Liver (tissue), 7 donors: ENCODE measurements at regions not wholly inside any gene's neighbourhood (a gene's known extent, or its start where the extent isn't known, plus 50 kb on each side); places are given as distances from the start of the nearest gene placed in this dataset.
"Not testable (repeated sequence)": the region's sequence is repeated elsewhere in the genome, so short reads cannot be mapped to it uniquely, and the experiment has no call there.

Experiments
- DNase-seq: peaks from one replicate; pipeline ENCODE4 v3.0.0-alpha.2; 2017; ENCODE audit warnings: low spot score
- H3K27ac ChIP-seq, 2 donors: one replicate each; pipeline ENCODE4 v1.7.0; 2013; ENCODE audit warnings: inconsistent platforms in 2 of 2, low read length in 2 of 2, control low read depth in 1 of 2, low read depth in 1 of 2, mild to moderate bottlenecking in 1 of 2
- H3K27me3 ChIP-seq, 4 donors: one replicate each; pipeline versions ENCODE4 v1.6.1 to v1.7.0; 2013; ENCODE audit warnings: low read length in 3 of 4, inconsistent platforms in 1 of 4, mild to moderate bottlenecking in 1 of 4, moderate library complexity in 1 of 4; ENCODE audit not compliant: control insufficient read depth in 4 of 4, insufficient read depth in 4 of 4
- H3K36me3 ChIP-seq, 4 donors: one replicate each; pipeline versions ENCODE4 v1.6.1 to v1.7.0; 2013; ENCODE audit warnings: low read length in 3 of 4, mild to moderate bottlenecking in 3 of 4, low read depth in 1 of 4, moderate library complexity in 1 of 4; ENCODE audit not compliant: control insufficient read depth in 4 of 4, insufficient read depth in 3 of 4
- H3K4me1 ChIP-seq, 4 donors: one replicate each; pipeline versions ENCODE4 v1.6.1 to v1.7.0; 2013; ENCODE audit warnings: low read length in 3 of 4, mild to moderate bottlenecking in 3 of 4, moderate library complexity in 1 of 4; ENCODE audit not compliant: control insufficient read depth in 4 of 4, insufficient read depth in 4 of 4
- H3K4me3 ChIP-seq, 3 donors: one replicate each; pipeline versions ENCODE4 v1.6.1 to v1.7.0; 2013; ENCODE audit warnings: low read length in 3 of 3, control low read depth in 1 of 3, low read depth in 1 of 3, mild to moderate bottlenecking in 1 of 3
- H3K9ac ChIP-seq, 2 donors: one replicate each; pipeline ENCODE4 v1.7.0; 2013; ENCODE audit warnings: low read length in 2 of 2, mild to moderate bottlenecking in 2 of 2, moderate library complexity in 2 of 2, control low read depth in 1 of 2, low read depth in 1 of 2
- H3K9me3 ChIP-seq, 4 donors: one replicate each; pipeline versions ENCODE4 v1.6.1 to v1.7.0; 2013; ENCODE audit warnings: low read length in 3 of 4; ENCODE audit not compliant: control insufficient read depth in 4 of 4
- ATF3 ChIP-seq: IDR thresholded peaks from 2 replicates; pipeline ENCODE4 v1.6.1; 2016; ENCODE audit warnings: antibody characterized with exemption
- FOXA1 ChIP-seq: IDR thresholded peaks from 2 replicates; pipeline ENCODE4 v1.6.1; 2016; ENCODE audit warnings: antibody characterized with exemption
- GABPA ChIP-seq, 2 donors: IDR thresholded peaks in 1 of 2; conservative IDR thresholded peaks in 1 of 2; 2 replicates each; pipeline ENCODE4 v1.6.1; 2016; ENCODE audit warnings: antibody characterized with exemption in 2 of 2, mild to moderate bottlenecking in 1 of 2, moderate library complexity in 1 of 2
- HNF4G ChIP-seq: IDR thresholded peaks from 2 replicates; pipeline ENCODE4 v1.6.1; 2016; ENCODE audit warnings: antibody characterized with exemption
- JUND ChIP-seq, 2 donors: IDR thresholded peaks; 2 replicates each; pipeline ENCODE4 v1.6.1; 2016; ENCODE audit warnings: antibody characterized with exemption in 2 of 2
- MAX ChIP-seq: IDR thresholded peaks from 2 replicates; pipeline ENCODE4 v1.6.1; 2016; ENCODE audit warnings: antibody characterized with exemption
- REST ChIP-seq: IDR thresholded peaks from 2 replicates; pipeline ENCODE4 v1.6.1; 2016; ENCODE audit warnings: antibody characterized with exemption, mild to moderate bottlenecking
- RXRA ChIP-seq, 2 donors: IDR thresholded peaks; 2 replicates each; pipeline ENCODE4 v1.6.1; 2017 to 2018; ENCODE audit warnings: antibody characterized with exemption in 2 of 2, mild to moderate bottlenecking in 1 of 2
- SP1 ChIP-seq: IDR thresholded peaks from 2 replicates; pipeline ENCODE4 v1.6.1; 2018; ENCODE audit warnings: antibody characterized with exemption, mild to moderate bottlenecking
- YY1 ChIP-seq: IDR thresholded peaks from 2 replicates; pipeline ENCODE4 v1.6.1; 2016; ENCODE audit warnings: antibody characterized with exemption, mild to moderate bottlenecking
- WGBS: extraction: QIAGEN DNeasy Blood & Tissue Kit; methylation state at CpG from one replicate; pipeline ENCODE4 v1.1.7; 2013; 5-methylcytosine and 5-hydroxymethylcytosine counted together
- donor health status: healthy.
- donor health status: healthy.
- donor health status: healthy.
- donor health status: healthy.

GRCh38 chr5:90326995-90327394, 82.6 kb downstream of the CETN3 start:
- Histone ChIP-seq H3K36me3 (no peaks in the 10 kb centered on the region), H3K27ac (no peak overlapping the region), H3K4me1 (no peaks in the 10 kb centered on the region), H3K9ac (no peak overlapping the region), H3K4me3 (no peak overlapping the region), H3K27me3 (peaks cover 0 to 5% (median 1%) of the 10 kb centered on the region in 4 donors), H3K9me3 (peaks cover 0 to under 1% (median 0%) of the 10 kb centered on the region in 4 donors)
- TF ChIP-seq YY1 (no peak), GABPA (IDR thresholded peaks at IDR 0.05 in 1 of 2, conservative IDR thresholded peaks at IDR 0.05 in 1 of 2) (no peak), MAX (no peak), FOXA1 (no peak), ATF3 (no peak), SP1 (no peak), RXRA (IDR thresholded peaks at IDR 0.05) (no peak), HNF4G (no peak)
- WGBS: 74% methylated on average over 7 of the region's 7 CpGs
- no peak for DNase-seq

- Histone ChIP-seq H3K27ac (no peak overlapping the region), H3K27me3 (peaks cover 0 to 5% (median 1%) of the 10 kb centered on the region in 4 donors), H3K4me1 (no peaks in the 10 kb centered on the region), H3K9me3 (peaks cover 0 to 3% (median 0%) of the 10 kb centered on the region in 4 donors), H3K9ac (no peak overlapping the region), H3K4me3 (no peak overlapping the region), H3K36me3 (no peaks in the 10 kb centered on the region)
- no peak for DNase-seq
- no peak for TF ChIP-seq MAX
- no peak for TF ChIP-seq JUND (IDR thresholded peaks at IDR 0.05)
- TF ChIP-seq HNF4G: no peak
- no peak for TF ChIP-seq ATF3
- no peak for TF ChIP-seq YY1
- TF ChIP-seq RXRA (IDR thresholded peaks at IDR 0.05): no peak
- no peak for TF ChIP-seq REST
- WGBS: 84% methylated on average over 1 of the region's 1 CpG
These were observed 84.5 kb downstream of the CETN3 start for GRCh38 chr5:90325093-90325492.

- not testable (repeated sequence) for H3K27me3 ChIP-seq, H3K4me1 ChIP-seq
These were observed 89.2 kb downstream of the CETN3 start for GRCh38 chr5:90320348-90320747.

More at GRCh38 chr5:90320348-90320747, 89.2 kb downstream of the CETN3 start:
- not testable (repeated sequence) for DNase-seq, H3K4me3 ChIP-seq, H3K9me3 ChIP-seq, H3K27ac ChIP-seq, H3K36me3 ChIP-seq, H3K9ac ChIP-seq
